ENCODE measurements at regions not wholly inside any gene's neighbourhood (a gene's known extent, or its start where the extent isn't known, plus 50 kb on each side); places are given as distances from the start of the nearest gene placed in this dataset.

- DNase-seq, result no peak
These were observed 149.0 kb upstream of the KCNIP4 start for GRCh38 chr4:22097596-22097995.

- DNase-seq, result no peak
These were observed 145.6 kb upstream of the KCNIP4 start for GRCh38 chr4:22094217-22094616.

- no peak for DNase-seq
These were observed 144.6 kb upstream of the KCNIP4 start for GRCh38 chr4:22093126-22093525.

- no peak for DNase-seq
These were observed 143.3 kb upstream of the KCNIP4 start for GRCh38 chr4:22091906-22092305.

- DNase-seq, result no peak
These were observed 142.8 kb upstream of the KCNIP4 start for GRCh38 chr4:22091352-22091717.

GRCh38 chr4:22090661-22091351, 142.2 kb upstream of the KCNIP4 start:
- DNase-seq, result no peak

GRCh38 chr4:22077571-22077970, 129.0 kb upstream of the KCNIP4 start:
- no peak for DNase-seq

- no peak for DNase-seq
These were observed 124.2 kb upstream of the KCNIP4 start for GRCh38 chr4:22072726-22073125.

GRCh38 chr4:22072240-22072639, 123.7 kb upstream of the KCNIP4 start:
- DNase-seq, result no peak

- no peak for DNase-seq
These were observed 123.2 kb upstream of the KCNIP4 start for GRCh38 chr4:22071749-22072148.

- no peak for DNase-seq
These were observed 121.7 kb upstream of the KCNIP4 start for GRCh38 chr4:22070256-22070655.

GRCh38 chr4:22063613-22064012, 115.0 kb upstream of the KCNIP4 start:
- no peak for DNase-seq

GRCh38 chr4:22062676-22063075, 114.1 kb upstream of the KCNIP4 start:
- no peak for DNase-seq

- DNase-seq, result no peak
These were observed 107.4 kb upstream of the KCNIP4 start for GRCh38 chr4:22055954-22056353.

- no peak for DNase-seq
These were observed 103.5 kb upstream of the KCNIP4 start for GRCh38 chr4:22052076-22052475.

- DNase-seq, result no peak
These were observed 99.8 kb upstream of the KCNIP4 start for GRCh38 chr4:22048323-22048722.

GRCh38 chr4:22047793-22048192, 99.2 kb upstream of the KCNIP4 start:
- no peak for DNase-seq

GRCh38 chr4:22045051-22045630, 96.6 kb upstream of the KCNIP4 start:
- DNase-seq, result no peak

- DNase-seq, result no peak
These were observed 82.9 kb upstream of the KCNIP4 start for GRCh38 chr4:22031423-22031822.

GRCh38 chr4:22030881-22031280, 82.3 kb upstream of the KCNIP4 start:
- DNase-seq, result no peak

GRCh38 chr4:22030307-22030706, 81.7 kb upstream of the KCNIP4 start:
- no peak for DNase-seq

- no peak for DNase-seq
These were observed 81.2 kb upstream of the KCNIP4 start for GRCh38 chr4:22029803-22030202.

- no peak for DNase-seq
These were observed 72.5 kb upstream of the KCNIP4 start for GRCh38 chr4:22021106-22021505.

- no peak for DNase-seq
These were observed 71.6 kb upstream of the KCNIP4 start for GRCh38 chr4:22020129-22020528.

GRCh38 chr4:22019676-22020075, 71.1 kb upstream of the KCNIP4 start:
- no peak for DNase-seq

All from T1000 (cell line).